Activated naive CD4-positive, alpha-beta T cell treated with anti-CD3 and anti-CD28 coated beads for 36 hours (primary cell): ENCODE measurements at regions not wholly inside any gene's neighbourhood (a gene's known extent, or its start where the extent isn't known, plus 50 kb on each side); places are given as distances from the start of the nearest gene placed in this dataset.

Source experiments
- CTCF ChIA-PET: fragments of 350-600 bp; sonication (Branson Sonifier 250); formaldehyde crosslinking; loops from one replicate; lab custom pipeline; 2021; ENCODE audit warnings: antibody characterized with exemption; lab: Charles Lee
- DNase-seq: peaks from one replicate; pipeline ENCODE4 v3.0.0-alpha.2; 2020
- H3K27ac Mint-ChIP-seq: one replicate; pipeline ENCODE4 v1.8.0; 2021; ENCODE audit warnings: mild to moderate bottlenecking, mixed read lengths
- H3K27me3 Mint-ChIP-seq: one replicate; pipeline ENCODE4 v1.8.0; 2021; ENCODE audit warnings: low read depth, mixed read lengths
- H3K36me3 Mint-ChIP-seq: one replicate; pipeline ENCODE4 v1.8.0; 2021; ENCODE audit warnings: low read depth, mixed read lengths
- H3K4me1 Mint-ChIP-seq: one replicate; pipeline ENCODE4 v1.8.0; 2021; ENCODE audit warnings: low read depth, mixed read lengths
- H3K4me3 Mint-ChIP-seq: one replicate; pipeline ENCODE4 v1.8.0; 2021; ENCODE audit warnings: mild to moderate bottlenecking, moderate library complexity, mixed read lengths
- H3K9me3 Mint-ChIP-seq: one replicate; pipeline ENCODE4 v1.8.0; 2021; ENCODE audit warnings: mixed read lengths
- intact Hi-C: fragments of 100-400 bp; cut with micrococcal nuclease; formaldehyde crosslinking; loops from one replicate; pipeline ENCODE4 v1.15.1; 2023

DNA sequence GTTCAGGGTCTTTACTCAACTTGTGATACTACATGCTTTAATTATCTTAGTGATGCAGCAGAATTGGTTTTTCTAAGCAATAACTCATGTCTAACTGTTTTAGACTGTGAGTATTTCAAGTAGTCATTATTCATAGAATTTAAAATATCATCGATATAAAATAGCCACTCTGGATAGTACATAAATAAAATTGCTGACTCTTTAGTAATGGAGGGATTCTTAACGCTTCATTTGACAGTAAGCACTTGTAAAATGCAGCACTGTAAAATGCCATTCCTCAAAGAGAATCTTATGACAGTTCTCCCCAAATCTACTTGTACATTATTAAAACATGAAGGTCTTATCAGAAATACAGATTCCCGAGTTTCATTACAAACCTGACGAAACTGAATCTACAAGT is 262.8 kb upstream of the LRFN5 start:
- H3K4me3 Mint-ChIP-seq = no peak overlapping the region
- no peak for DNase-seq
- no peak overlapping the region for H3K27ac Mint-ChIP-seq
- H3K9me3 Mint-ChIP-seq = peaks cover 7% of the 10 kb centered on the region
- H3K36me3 Mint-ChIP-seq = no peaks in the 10 kb centered on the region
- intact Hi-C loops = no loop called here
- no peaks in the 10 kb centered on the region for H3K27me3 Mint-ChIP-seq
- no peaks in the 10 kb centered on the region for H3K4me1 Mint-ChIP-seq
- CTCF ChIA-PET = no interaction called here

- intact Hi-C loops = no loop called here
- CTCF ChIA-PET = no interaction called here
- H3K27ac Mint-ChIP-seq = no peak overlapping the region
- no peak overlapping the region for H3K4me3 Mint-ChIP-seq
- H3K27me3 Mint-ChIP-seq = no peaks in the 10 kb centered on the region
- no peaks in the 10 kb centered on the region for H3K4me1 Mint-ChIP-seq
- no peaks in the 10 kb centered on the region for H3K9me3 Mint-ChIP-seq
- DNase-seq = no peak
- H3K36me3 Mint-ChIP-seq = no peaks in the 10 kb centered on the region
Measured at GRCh38 chr14:41313196-41313595, 293.5 kb upstream of the LRFN5 start.

GRCh38 chr14:41303506-41303905 is 303.2 kb upstream of the LRFN5 start:
- Mint-ChIP-seq H3K4me3 (no peak overlapping the region), H3K27ac (no peak overlapping the region), H3K27me3 (no peaks in the 10 kb centered on the region), H3K9me3 (no peaks in the 10 kb centered on the region), H3K36me3 (no peaks in the 10 kb centered on the region), H3K4me1 (no peaks in the 10 kb centered on the region)
- DNase-seq = no peak
- CTCF ChIA-PET = no interaction called here
- intact Hi-C loops = no loop called here

DNA sequence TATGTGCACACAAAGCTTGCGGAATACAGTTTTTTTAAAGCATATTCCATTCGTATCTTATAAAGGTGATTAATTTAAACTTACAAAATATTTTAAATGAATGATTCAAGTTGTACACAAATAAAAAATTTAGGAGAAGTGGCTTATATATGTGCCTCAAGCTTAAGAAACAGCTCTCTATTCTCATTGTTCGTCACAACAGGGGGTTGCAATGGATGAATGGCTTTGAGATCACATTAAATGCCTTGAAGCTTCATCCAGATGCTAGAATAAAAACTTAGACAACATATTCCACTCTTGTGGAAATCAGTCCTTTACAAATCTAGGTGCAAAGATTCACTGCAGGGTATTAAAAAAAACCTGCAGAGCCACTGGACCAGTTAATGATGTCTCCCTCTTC is 303.9 kb upstream of the LRFN5 start:
- Mint-ChIP-seq H3K27ac (no peak overlapping the region), H3K9me3 (no peaks in the 10 kb centered on the region), H3K36me3 (no peaks in the 10 kb centered on the region), H3K4me1 (no peaks in the 10 kb centered on the region), H3K27me3 (no peaks in the 10 kb centered on the region), H3K4me3 (no peak overlapping the region)
- DNase-seq = no peak
- intact Hi-C loops = no loop called here
- CTCF ChIA-PET = no interaction called here

- no peaks in the 10 kb centered on the region for H3K4me1 Mint-ChIP-seq
- no peaks in the 10 kb centered on the region for H3K9me3 Mint-ChIP-seq
- no peak overlapping the region for H3K4me3 Mint-ChIP-seq
- H3K27me3 Mint-ChIP-seq = no peaks in the 10 kb centered on the region
- intact Hi-C loops = no loop called here
- no peak for DNase-seq
- H3K36me3 Mint-ChIP-seq = no peaks in the 10 kb centered on the region
- CTCF ChIA-PET = no interaction called here
- no peak overlapping the region for H3K27ac Mint-ChIP-seq
Measured at GRCh38 chr14:41299924-41300323, 306.8 kb upstream of the LRFN5 start.

DNA sequence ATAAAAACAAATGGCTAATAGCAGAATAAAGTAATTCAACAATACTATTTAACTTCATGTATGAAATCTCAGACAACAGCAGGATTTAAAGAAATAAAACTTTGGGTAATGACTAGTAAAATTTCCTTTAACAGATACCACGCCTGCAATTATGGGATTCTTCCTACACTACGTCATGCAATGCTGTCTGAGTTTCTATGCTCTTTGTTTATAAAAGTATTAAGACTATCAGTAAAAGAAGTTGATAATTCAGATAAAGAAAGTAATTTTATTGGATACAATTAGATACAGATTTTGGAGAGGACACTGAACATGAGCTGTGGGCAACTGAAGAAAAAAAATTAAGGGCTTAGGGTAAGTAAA is 308.4 kb upstream of the LRFN5 start:
- Mint-ChIP-seq H3K27ac (no peak overlapping the region), H3K27me3 (no peaks in the 10 kb centered on the region), H3K4me1 (no peaks in the 10 kb centered on the region), H3K4me3 (no peak overlapping the region), H3K36me3 (no peaks in the 10 kb centered on the region), H3K9me3 (peaks cover 2% of the 10 kb centered on the region)
- DNase-seq = no peak
- intact Hi-C loops = no loop called here
- CTCF ChIA-PET = no interaction called here

- peaks cover 3% of the 10 kb centered on the region for H3K9me3 Mint-ChIP-seq
- no peak for DNase-seq
- no peak overlapping the region for H3K4me3 Mint-ChIP-seq
- CTCF ChIA-PET = no interaction called here
- no peaks in the 10 kb centered on the region for H3K27me3 Mint-ChIP-seq
- no peak overlapping the region for H3K27ac Mint-ChIP-seq
- no peaks in the 10 kb centered on the region for H3K4me1 Mint-ChIP-seq
- no peaks in the 10 kb centered on the region for H3K36me3 Mint-ChIP-seq
- intact Hi-C loops = no loop called here
Measured at GRCh38 chr14:41297576-41298327, 308.9 kb upstream of the LRFN5 start.

GRCh38 chr14:41295734-41296133 is 310.9 kb upstream of the LRFN5 start:
- H3K4me3 Mint-ChIP-seq = no peak overlapping the region

GRCh38 chr14:41289025-41289424 is 317.7 kb upstream of the LRFN5 start:
- no peak overlapping the region for H3K4me3 Mint-ChIP-seq
- H3K9me3 Mint-ChIP-seq = peaks cover 7% of the 10 kb centered on the region
- no peaks in the 10 kb centered on the region for H3K36me3 Mint-ChIP-seq
- H3K4me1 Mint-ChIP-seq = no peaks in the 10 kb centered on the region
- no peaks in the 10 kb centered on the region for H3K27me3 Mint-ChIP-seq
- CTCF ChIA-PET = no interaction called here
- no peak overlapping the region for H3K27ac Mint-ChIP-seq
- DNase-seq = no peak
- intact Hi-C loops = no loop called here

More at GRCh38 chr14:41295734-41296133, 310.9 kb upstream of the LRFN5 start:
- intact Hi-C loops = no loop called here
- Mint-ChIP-seq H3K9me3 (peaks cover 3% of the 10 kb centered on the region), H3K27me3 (no peaks in the 10 kb centered on the region), H3K36me3 (no peaks in the 10 kb centered on the region), H3K4me1 (no peaks in the 10 kb centered on the region), H3K27ac (no peak overlapping the region)
- CTCF ChIA-PET = no interaction called here
- DNase-seq = no peak

GRCh38 chr14:41285186-41285748 is 321.4 kb upstream of the LRFN5 start:
- H3K4me3 Mint-ChIP-seq = no peak overlapping the region
- H3K27ac Mint-ChIP-seq = no peak overlapping the region
- intact Hi-C loops = no loop called here
- no peaks in the 10 kb centered on the region for H3K4me1 Mint-ChIP-seq
- DNase-seq = peak; percentile 45
- CTCF ChIA-PET = no interaction called here
- H3K36me3 Mint-ChIP-seq = no peaks in the 10 kb centered on the region
- H3K27me3 Mint-ChIP-seq = no peaks in the 10 kb centered on the region
- peaks cover 5% of the 10 kb centered on the region for H3K9me3 Mint-ChIP-seq

GRCh38 chr14:41280745-41281144 is 325.9 kb upstream of the LRFN5 start:
- Mint-ChIP-seq H3K4me3 (no peak overlapping the region), H3K9me3 (peaks cover 6% of the 10 kb centered on the region), H3K27me3 (no peaks in the 10 kb centered on the region), H3K36me3 (no peaks in the 10 kb centered on the region), H3K4me1 (no peaks in the 10 kb centered on the region), H3K27ac (no peak overlapping the region)
- DNase-seq = no peak
- CTCF ChIA-PET = no interaction called here
- intact Hi-C loops = no loop called here

GRCh38 chr14:41277450-41277849 is 329.2 kb upstream of the LRFN5 start:
- CTCF ChIA-PET = no interaction called here
- intact Hi-C loops = no loop called here
- no peaks in the 10 kb centered on the region for H3K36me3 Mint-ChIP-seq

DNA sequence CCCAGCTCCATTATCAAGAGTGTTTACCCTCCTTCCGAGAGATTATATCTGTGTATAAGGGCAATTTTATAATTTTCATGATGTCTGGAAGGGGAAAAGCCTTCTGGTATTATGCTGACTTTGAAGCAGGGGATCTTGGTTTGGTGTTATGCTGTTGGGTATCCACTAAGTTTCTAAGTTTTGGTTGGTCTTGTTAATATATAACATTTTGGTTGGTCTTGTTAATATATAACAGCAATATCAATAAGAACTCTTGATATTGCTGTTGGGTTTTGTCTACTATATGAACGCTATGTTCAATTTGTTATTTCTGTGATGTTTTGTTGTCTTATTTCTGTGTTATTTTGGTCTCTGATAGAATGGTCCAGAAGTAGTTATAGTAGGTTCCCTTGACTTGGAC is 349.2 kb upstream of the LRFN5 start:
- intact Hi-C loops = no loop called here
- H3K9me3 Mint-ChIP-seq = peaks cover 2% of the 10 kb centered on the region
- no peaks in the 10 kb centered on the region for H3K36me3 Mint-ChIP-seq
- H3K4me1 Mint-ChIP-seq = no peaks in the 10 kb centered on the region
- no peak overlapping the region for H3K4me3 Mint-ChIP-seq
- H3K27me3 Mint-ChIP-seq = no peaks in the 10 kb centered on the region
- CTCF ChIA-PET = no interaction called here
- no peak overlapping the region for H3K27ac Mint-ChIP-seq
- no peak for DNase-seq

More at GRCh38 chr14:41277450-41277849, 329.2 kb upstream of the LRFN5 start:
- no peak for DNase-seq
- no peaks in the 10 kb centered on the region for H3K27me3 Mint-ChIP-seq
- no peak overlapping the region for H3K27ac Mint-ChIP-seq
- peaks cover 6% of the 10 kb centered on the region for H3K9me3 Mint-ChIP-seq
- no peak overlapping the region for H3K4me3 Mint-ChIP-seq
- no peaks in the 10 kb centered on the region for H3K4me1 Mint-ChIP-seq
